ENCODE measurements at regions not wholly inside any gene's neighbourhood (a gene's known extent, or its start where the extent isn't known, plus 50 kb on each side); places are given as distances from the start of the nearest gene placed in this dataset.

GRCh38 chr4:19266566-19266965 lies 985.1 kb upstream of the SLIT2 start:
- no peak overlapping the region for H4K12ac ChIP-seq (ENCODE audit: low read depth, low read length)
- H2BK5ac ChIP-seq (ENCODE audit: low read depth, low read length, poor library complexity): no peak overlapping the region
- no peak overlapping the region for H3K4ac ChIP-seq (ENCODE audit: low read depth, low read length)
- H4K8ac ChIP-seq (ENCODE audit: low read depth, low read length): no peak overlapping the region
- H2AFZ ChIP-seq (ENCODE audit: insufficient read depth, low read length, poor library complexity): no peak overlapping the region
- H3K14ac ChIP-seq (ENCODE audit: low read length): no peak overlapping the region
- H3K4me1 ChIP-seq (ENCODE audit: control insufficient read depth in 1 of 2, insufficient read depth in 2 of 2, low read length in 2 of 2): peaks cover 0 to 5% of the 10 kb centered on the region in 2 experiments
- H3K27me3 ChIP-seq (ENCODE audit: insufficient read depth, low read length): no peaks in the 10 kb centered on the region
- no peak overlapping the region for H2AK5ac ChIP-seq (ENCODE audit: low read length)
- no peaks in the 10 kb centered on the region for H3K36me3 ChIP-seq (ENCODE audit: control insufficient read depth in 1 of 2, insufficient read depth in 2 of 2, low read length in 2 of 2)
- no peaks in the 10 kb centered on the region for H3K79me1 ChIP-seq (ENCODE audit: low read length)
- no peaks in the 10 kb centered on the region for H3K79me2 ChIP-seq (ENCODE audit: control insufficient read depth, insufficient read depth, low read length, poor library complexity)
- H3K4me2 ChIP-seq (ENCODE audit: low read length): no peak overlapping the region
- H3K9me3 ChIP-seq (ENCODE audit: insufficient read depth, low read depth, low read length): no peaks in the 10 kb centered on the region
- H3K4me3 ChIP-seq (ENCODE audit: low read depth, low read length): no peak overlapping the region
- H3K27ac ChIP-seq (ENCODE audit: low read depth, low read length): no peak overlapping the region
- H3K9ac ChIP-seq (ENCODE audit: low read length): no peak overlapping the region
- no peak overlapping the region for H4K91ac ChIP-seq (ENCODE audit: low read depth, low read length)
- DNase-seq: peak in 1 of 2 donors; percentile 69
- WGBS (ENCODE audit: extremely low coverage, insufficient coverage, insufficient read length): no CpG with 5 or more reads among the region's 2 CpGs
- no peak overlapping the region for H3K23ac ChIP-seq (ENCODE audit: low read length)
- no peak overlapping the region for H3K18ac ChIP-seq (ENCODE audit: low read length)
- no peak overlapping the region for H2BK12ac ChIP-seq (ENCODE audit: low read length)
- H2BK120ac ChIP-seq (ENCODE audit: insufficient read depth, low read length, poor library complexity): no peak overlapping the region

GRCh38 chr4:19262467-19262866 lies 989.2 kb upstream of the SLIT2 start:
- no peak overlapping the region for H3K27ac ChIP-seq (ENCODE audit: low read depth, low read length)
- no peak overlapping the region for H2BK12ac ChIP-seq (ENCODE audit: low read length)
- no peak overlapping the region for H2AFZ ChIP-seq (ENCODE audit: insufficient read depth, low read length, poor library complexity)
- peaks cover 0 to 5% of the 10 kb centered on the region in 2 experiments for H3K4me1 ChIP-seq (ENCODE audit: control insufficient read depth in 1 of 2, insufficient read depth in 2 of 2, low read length in 2 of 2)
- no CpG with 5 or more reads among the region's 2 CpGs for WGBS (ENCODE audit: extremely low coverage, insufficient coverage, insufficient read length)
- no peak overlapping the region for H3K18ac ChIP-seq (ENCODE audit: low read length)
- H2AK5ac ChIP-seq (ENCODE audit: low read length): no peak overlapping the region
- no peak overlapping the region for H2BK5ac ChIP-seq (ENCODE audit: low read depth, low read length, poor library complexity)
- no peaks in the 10 kb centered on the region for H3K27me3 ChIP-seq (ENCODE audit: insufficient read depth, low read length)
- no peak overlapping the region for H3K4me3 ChIP-seq (ENCODE audit: low read depth, low read length)
- H3K4ac ChIP-seq (ENCODE audit: low read depth, low read length): no peak overlapping the region
- H3K36me3 ChIP-seq (ENCODE audit: control insufficient read depth in 1 of 2, insufficient read depth in 2 of 2, low read length in 2 of 2): no peaks in the 10 kb centered on the region
- H2BK120ac ChIP-seq (ENCODE audit: insufficient read depth, low read length, poor library complexity): no peak overlapping the region
- no peak overlapping the region for H3K4me2 ChIP-seq (ENCODE audit: low read length)
- no peak overlapping the region for H3K14ac ChIP-seq (ENCODE audit: low read length)
- H3K9me3 ChIP-seq (ENCODE audit: insufficient read depth, low read depth, low read length): no peaks in the 10 kb centered on the region
- H3K79me2 ChIP-seq (ENCODE audit: control insufficient read depth, insufficient read depth, low read length, poor library complexity): no peaks in the 10 kb centered on the region
- no peak overlapping the region for H3K23ac ChIP-seq (ENCODE audit: low read length)
- no peak overlapping the region for H4K12ac ChIP-seq (ENCODE audit: low read depth, low read length)
- H4K8ac ChIP-seq (ENCODE audit: low read depth, low read length): no peak overlapping the region
- no peak for DNase-seq
- H4K91ac ChIP-seq (ENCODE audit: low read depth, low read length): no peak overlapping the region
- no peak overlapping the region for H3K9ac ChIP-seq (ENCODE audit: low read length)
- H3K79me1 ChIP-seq (ENCODE audit: low read length): no peaks in the 10 kb centered on the region

- no peaks in the 10 kb centered on the region for H3K9me3 ChIP-seq (ENCODE audit: insufficient read depth, low read depth, low read length)
- no peaks in the 10 kb centered on the region for H3K79me1 ChIP-seq (ENCODE audit: low read length)
- peaks cover 0 to 1% of the 10 kb centered on the region in 2 experiments for H3K4me1 ChIP-seq (ENCODE audit: control insufficient read depth in 1 of 2, insufficient read depth in 2 of 2, low read length in 2 of 2)
- H3K9ac ChIP-seq (ENCODE audit: low read length): no peak overlapping the region
- H4K91ac ChIP-seq (ENCODE audit: low read depth, low read length): no peak overlapping the region
- no peak overlapping the region for H2BK120ac ChIP-seq (ENCODE audit: insufficient read depth, low read length, poor library complexity)
- H3K36me3 ChIP-seq (ENCODE audit: control insufficient read depth in 1 of 2, insufficient read depth in 2 of 2, low read length in 2 of 2): no peaks in the 10 kb centered on the region
- no peaks in the 10 kb centered on the region for H3K27me3 ChIP-seq (ENCODE audit: insufficient read depth, low read length)
- no CpG with 5 or more reads among the region's 2 CpGs for WGBS (ENCODE audit: extremely low coverage, insufficient coverage, insufficient read length)
- H3K27ac ChIP-seq (ENCODE audit: low read depth, low read length): no peak overlapping the region
- no peak overlapping the region for H2BK5ac ChIP-seq (ENCODE audit: low read depth, low read length, poor library complexity)
- no peak overlapping the region for H2AFZ ChIP-seq (ENCODE audit: insufficient read depth, low read length, poor library complexity)
- no peak overlapping the region for H3K18ac ChIP-seq (ENCODE audit: low read length)
- no peak overlapping the region for H2AK5ac ChIP-seq (ENCODE audit: low read length)
- H3K79me2 ChIP-seq (ENCODE audit: control insufficient read depth, insufficient read depth, low read length, poor library complexity): no peaks in the 10 kb centered on the region
- no peak overlapping the region for H4K8ac ChIP-seq (ENCODE audit: low read depth, low read length)
- H2BK12ac ChIP-seq (ENCODE audit: low read length): no peak overlapping the region
- no peak overlapping the region for H4K12ac ChIP-seq (ENCODE audit: low read depth, low read length)
- DNase-seq: no peak
- no peak overlapping the region for H3K4ac ChIP-seq (ENCODE audit: low read depth, low read length)
- no peak overlapping the region for H3K14ac ChIP-seq (ENCODE audit: low read length)
- no peak overlapping the region for H3K4me3 ChIP-seq (ENCODE audit: low read depth, low read length)
- no peak overlapping the region for H3K23ac ChIP-seq (ENCODE audit: low read length)
- H3K4me2 ChIP-seq (ENCODE audit: low read length): no peak overlapping the region
Observed at GRCh38 chr4:19260346-19260745, 991.4 kb upstream of the SLIT2 start.

- Histone ChIP-seq H3K27ac (ENCODE audit: low read depth, low read length) (no peak overlapping the region), H3K9me3 (ENCODE audit: insufficient read depth, low read depth, low read length) (no peaks in the 10 kb centered on the region), H3K14ac (ENCODE audit: low read length) (no peak overlapping the region), H3K36me3 (ENCODE audit: control insufficient read depth in 1 of 2, insufficient read depth in 2 of 2, low read length in 2 of 2) (no peaks in the 10 kb centered on the region), H3K79me1 (ENCODE audit: low read length) (no peaks in the 10 kb centered on the region), H4K91ac (ENCODE audit: low read depth, low read length) (no peak overlapping the region), H4K8ac (ENCODE audit: low read depth, low read length) (no peak overlapping the region), H3K4me3 (ENCODE audit: low read depth, low read length) (no peak overlapping the region), H3K79me2 (ENCODE audit: control insufficient read depth, insufficient read depth, low read length, poor library complexity) (no peaks in the 10 kb centered on the region), H2AK5ac (ENCODE audit: low read length) (no peak overlapping the region), H3K4me1 (ENCODE audit: control insufficient read depth in 1 of 2, insufficient read depth in 2 of 2, low read length in 2 of 2) (no peaks in the 10 kb centered on the region), H3K23ac (ENCODE audit: low read length) (no peak overlapping the region), H2AFZ (ENCODE audit: insufficient read depth, low read length, poor library complexity) (no peak overlapping the region), H2BK120ac (ENCODE audit: insufficient read depth, low read length, poor library complexity) (no peak overlapping the region), H4K12ac (ENCODE audit: low read depth, low read length) (no peak overlapping the region), H3K4ac (ENCODE audit: low read depth, low read length) (no peak overlapping the region), H3K27me3 (ENCODE audit: insufficient read depth, low read length) (no peaks in the 10 kb centered on the region), H3K4me2 (ENCODE audit: low read length) (no peak overlapping the region), H3K18ac (ENCODE audit: low read length) (no peak overlapping the region), H2BK12ac (ENCODE audit: low read length) (no peak overlapping the region), H2BK5ac (ENCODE audit: low read depth, low read length, poor library complexity) (no peak overlapping the region), H3K9ac (ENCODE audit: low read length) (no peak overlapping the region)
- WGBS (ENCODE audit: extremely low coverage, insufficient coverage, insufficient read length): no CpG with 5 or more reads among the region's 1 CpG
- no peak for DNase-seq
Observed at GRCh38 chr4:19259920-19260319, 991.8 kb upstream of the SLIT2 start.
